ENCODE measurements at regions not wholly inside any gene's neighbourhood (a gene's known extent, or its start where the extent isn't known, plus 50 kb on each side); places are given as distances from the start of the nearest gene placed in this dataset.
"Not testable (repeated sequence)": the region's sequence is repeated elsewhere in the genome, so short reads cannot be mapped to it uniquely, and the experiment has no call there.

DNA sequence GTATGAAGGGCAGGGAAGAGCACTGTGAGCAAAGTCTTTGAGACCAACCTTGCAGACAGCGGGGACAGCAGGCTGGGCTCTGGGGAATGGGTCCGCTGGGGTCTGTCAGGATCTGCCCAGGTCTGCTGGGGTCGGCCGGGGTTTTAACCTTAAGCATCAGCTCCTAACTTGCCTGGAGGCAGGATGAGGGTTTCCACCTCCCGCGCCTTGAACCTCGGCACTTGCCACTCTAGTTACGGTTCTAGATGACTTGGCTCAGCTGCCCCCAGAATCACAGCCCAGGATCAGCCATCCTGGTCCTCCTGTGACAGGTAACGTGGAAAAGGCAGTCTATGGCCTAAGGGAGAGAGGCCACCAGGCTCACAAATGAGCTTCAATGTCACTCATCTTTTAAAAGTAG is 50.4 kb upstream of the CACUL1 start:
- no peak for DNase-seq (ENCODE audit: low read depth in 3 of 3)

DNA sequence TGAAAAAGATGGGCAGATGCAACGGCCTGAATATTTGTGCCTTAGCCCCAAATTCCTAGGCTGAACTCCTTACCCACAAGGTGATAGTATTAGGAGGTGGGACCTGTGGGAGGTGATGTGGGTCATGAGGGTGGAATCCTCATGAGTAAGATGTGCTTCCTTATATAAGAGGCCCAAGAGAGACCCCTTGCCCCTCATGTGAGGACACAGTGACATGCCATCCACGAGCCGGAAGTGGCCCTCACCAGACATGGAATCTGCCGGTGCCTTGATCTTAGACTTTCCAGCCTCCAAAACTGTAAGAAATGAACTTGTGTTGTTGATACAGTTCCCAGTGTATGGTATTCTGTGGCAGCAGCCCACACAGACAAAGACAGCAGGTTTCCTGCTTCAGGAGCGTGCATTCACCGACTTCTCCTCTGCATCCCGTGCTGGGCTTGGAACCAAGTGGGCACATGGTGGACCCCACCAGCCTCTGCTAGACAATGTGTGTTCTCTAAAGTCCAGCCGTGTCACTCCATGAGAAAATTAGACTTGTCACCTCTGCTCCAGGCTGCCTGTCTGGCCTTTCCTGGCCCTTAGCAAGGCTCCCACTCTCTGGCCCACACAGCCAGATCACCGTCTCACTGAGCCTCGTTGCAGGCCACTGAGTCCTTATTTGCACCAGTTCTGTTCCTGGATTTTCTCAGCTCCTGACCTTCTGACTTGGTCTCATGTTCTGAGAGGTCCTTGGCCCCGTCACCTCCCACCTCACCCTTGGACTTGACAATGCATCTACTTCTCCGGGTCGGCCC is 52.9 kb upstream of the CACUL1 start:
- DNase-seq (ENCODE audit: low read depth in 3 of 3) = no peak

DNA sequence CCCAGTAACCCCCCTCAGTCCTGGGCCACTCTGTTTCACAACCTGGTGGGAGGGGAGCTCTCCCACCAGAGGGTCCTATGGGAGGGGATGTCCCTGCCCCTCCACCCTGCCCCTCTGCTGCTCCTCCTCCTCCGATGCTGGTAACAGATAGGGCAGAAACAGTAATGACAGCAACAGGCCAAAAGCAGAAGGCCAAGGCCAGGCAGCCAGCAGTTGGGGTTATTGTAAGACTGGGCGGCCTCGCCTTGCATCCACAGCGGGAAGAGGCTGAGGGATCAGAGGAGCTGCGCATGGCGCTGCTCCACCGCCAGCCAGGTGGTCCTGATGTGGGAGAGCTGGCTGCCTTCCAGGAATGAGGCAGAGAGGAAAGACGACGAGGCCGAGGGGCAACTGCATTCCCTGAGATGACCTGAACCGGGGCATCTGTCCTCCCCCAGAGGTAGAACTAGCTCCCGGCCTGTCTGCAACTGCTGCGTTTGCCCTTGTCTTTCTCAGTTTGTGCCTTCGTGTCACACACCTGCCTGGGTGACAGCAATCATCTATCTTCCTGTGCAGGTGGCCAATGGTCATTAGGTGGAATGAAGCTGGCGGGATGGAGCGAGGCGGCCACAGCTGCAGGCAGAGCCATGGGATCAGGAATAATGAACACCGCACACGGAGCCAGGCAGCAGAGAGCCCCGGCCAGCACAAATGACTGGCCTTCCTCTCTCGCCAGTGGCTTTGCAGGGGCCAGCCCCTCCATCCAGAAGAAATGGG is 54.0 kb upstream of the CACUL1 start:
- no peak for DNase-seq (ENCODE audit: low read depth in 3 of 3)

DNA sequence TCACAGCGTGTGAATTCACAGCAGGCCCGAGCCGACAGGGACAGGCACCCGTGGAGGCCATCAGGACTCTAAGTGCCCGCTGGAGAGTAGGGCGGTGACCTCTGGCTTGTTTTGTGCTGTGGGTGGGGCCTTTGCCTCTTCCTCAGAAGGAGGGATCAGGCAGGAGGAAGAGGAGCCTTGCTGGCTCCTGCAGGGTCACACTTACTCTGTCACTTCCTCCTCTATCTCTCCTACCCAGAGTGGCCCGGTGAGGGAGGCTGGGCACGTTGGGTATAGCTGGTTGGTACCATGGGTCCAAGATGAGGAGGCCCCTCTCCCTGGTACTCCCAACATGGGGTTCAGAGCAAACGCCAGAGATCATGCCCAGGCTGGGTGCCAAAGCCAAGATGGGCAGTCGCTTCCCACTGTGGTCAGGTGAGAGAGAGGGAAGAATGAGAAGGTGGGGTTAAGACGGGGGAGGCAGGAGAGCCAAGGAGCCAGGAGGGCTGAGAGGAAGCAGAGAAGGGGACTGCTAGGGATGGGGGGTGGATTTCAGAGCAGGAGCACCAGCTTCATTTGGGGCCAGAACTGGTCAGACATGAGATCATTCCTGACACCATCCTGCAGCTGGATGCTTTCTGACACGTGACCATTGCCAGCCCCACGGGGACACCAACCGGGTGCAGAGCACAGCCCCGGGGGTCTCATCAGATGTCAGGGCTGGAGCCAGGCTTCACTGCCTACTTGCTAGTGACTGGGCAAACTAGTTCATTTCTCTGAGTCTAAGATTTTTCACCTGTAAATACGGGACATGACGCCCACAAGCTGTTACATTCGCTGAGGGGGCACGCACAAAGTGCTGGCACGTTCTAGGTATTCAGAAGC is 54.8 kb upstream of the CACUL1 start:
- DNase-seq (ENCODE audit: low read depth in 3 of 3) = no peak

DNA sequence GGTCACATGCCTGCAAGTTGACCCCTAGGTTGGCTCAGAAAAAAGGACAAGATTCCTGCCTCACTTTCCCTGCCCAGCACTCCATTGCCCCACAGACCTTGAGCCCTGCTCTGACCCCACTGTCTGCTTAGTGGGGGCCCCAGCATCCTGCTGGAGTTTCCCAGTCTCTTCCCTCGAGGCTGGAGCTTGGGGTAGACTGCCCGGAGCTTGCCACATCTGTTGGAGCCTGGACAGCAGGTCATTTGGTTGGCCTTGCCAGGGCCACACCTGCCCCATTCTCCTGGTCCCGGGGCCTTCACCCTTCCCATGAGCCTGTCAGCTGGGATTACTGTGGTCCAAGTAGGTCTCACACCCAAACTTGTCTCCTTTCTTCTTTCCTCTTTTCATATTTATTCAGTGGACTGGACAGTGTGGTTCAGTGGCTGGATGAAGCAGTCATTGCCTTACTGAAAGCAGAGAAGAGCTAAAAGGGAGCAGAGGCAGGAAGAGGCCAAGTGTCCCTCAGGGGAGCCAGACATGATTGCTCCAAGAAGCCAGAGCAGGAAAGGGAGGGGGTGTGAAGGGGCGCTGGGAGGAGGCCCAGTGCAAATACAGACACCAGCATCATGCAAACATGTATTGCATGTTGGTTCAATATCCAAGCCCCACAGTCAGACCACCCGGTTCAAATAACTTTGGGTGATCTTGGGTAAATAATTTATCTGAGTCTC is 56.2 kb upstream of the CACUL1 start:
- no peak for DNase-seq (ENCODE audit: low read depth in 3 of 3)

DNA sequence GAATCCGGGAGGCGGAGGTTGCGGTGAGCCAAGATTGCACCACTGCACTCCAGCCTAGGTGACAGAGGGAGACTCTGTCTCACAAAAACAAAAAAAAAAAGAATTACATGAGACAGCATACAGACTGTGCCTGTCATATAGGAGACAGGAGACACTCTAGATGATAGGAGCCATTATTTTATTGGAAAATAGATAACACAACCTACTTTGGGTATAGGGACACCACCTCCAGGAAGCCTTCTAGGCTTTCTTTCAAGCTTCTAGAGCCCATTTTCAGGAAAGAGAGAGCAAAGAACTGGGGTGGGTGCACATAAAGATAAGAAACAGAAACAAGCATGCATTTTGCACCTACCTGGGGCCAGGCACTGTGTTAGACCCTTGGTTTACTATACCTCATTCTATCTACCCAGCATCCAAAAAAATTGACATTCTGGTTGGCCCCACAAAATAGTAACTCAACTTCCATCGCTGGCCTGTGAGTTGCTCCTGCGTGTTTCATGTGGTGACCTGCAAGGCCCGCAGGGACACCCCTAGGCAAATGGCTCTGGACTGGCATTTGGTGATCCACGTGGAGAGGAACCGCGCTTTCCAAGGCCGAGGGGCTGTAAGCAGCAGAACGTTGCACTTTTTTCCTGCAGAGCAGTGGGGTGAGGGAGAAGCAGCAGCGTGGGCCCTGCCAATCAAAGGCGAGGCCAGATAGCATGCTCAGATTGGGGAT is 57.1 kb upstream of the CACUL1 start:
- DNase-seq (ENCODE audit: low read depth in 3 of 3) = no peak

DNA sequence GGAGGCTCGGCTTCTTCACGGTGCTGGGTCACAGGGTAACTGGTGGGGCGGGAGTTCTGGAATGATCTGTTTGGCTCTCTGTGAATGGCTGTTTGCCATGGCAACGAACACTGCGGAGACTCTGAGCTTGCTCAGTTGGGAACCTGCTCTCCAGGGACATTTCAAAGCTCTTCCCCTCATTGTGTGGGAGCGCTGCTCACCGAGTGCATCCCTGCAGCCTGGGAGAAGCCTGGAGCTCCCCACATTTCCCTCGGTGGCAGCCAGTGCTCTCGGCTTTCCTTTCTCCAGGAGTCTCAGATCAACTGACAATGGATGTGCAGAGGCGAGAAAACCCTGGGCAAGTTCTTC is 57.6 kb upstream of the CACUL1 start:
- DNase-seq (ENCODE audit: low read depth in 3 of 3) = no peak

DNA sequence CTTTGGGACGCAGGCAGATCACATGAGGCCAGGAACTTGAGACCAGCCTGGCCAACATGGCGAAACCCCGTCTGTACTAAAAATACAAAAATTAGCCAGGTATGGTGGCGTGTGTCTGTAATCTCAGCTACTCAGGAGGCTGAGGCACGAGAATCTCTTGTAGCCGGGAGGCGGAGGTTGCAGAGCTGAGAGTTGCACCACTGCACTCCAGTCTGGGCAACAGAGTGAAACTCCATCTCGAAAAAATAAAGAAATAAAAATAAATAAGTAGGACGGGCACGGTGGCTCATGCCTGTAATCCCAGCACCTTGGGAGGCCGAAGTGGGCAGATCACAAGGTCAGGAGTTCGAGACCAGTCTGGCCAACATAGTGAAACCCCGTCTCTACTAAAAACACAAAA is 58.2 kb upstream of the CACUL1 start:
- DNase-seq (ENCODE audit: low read depth in 3 of 3) = not testable (repeated sequence)

DNA sequence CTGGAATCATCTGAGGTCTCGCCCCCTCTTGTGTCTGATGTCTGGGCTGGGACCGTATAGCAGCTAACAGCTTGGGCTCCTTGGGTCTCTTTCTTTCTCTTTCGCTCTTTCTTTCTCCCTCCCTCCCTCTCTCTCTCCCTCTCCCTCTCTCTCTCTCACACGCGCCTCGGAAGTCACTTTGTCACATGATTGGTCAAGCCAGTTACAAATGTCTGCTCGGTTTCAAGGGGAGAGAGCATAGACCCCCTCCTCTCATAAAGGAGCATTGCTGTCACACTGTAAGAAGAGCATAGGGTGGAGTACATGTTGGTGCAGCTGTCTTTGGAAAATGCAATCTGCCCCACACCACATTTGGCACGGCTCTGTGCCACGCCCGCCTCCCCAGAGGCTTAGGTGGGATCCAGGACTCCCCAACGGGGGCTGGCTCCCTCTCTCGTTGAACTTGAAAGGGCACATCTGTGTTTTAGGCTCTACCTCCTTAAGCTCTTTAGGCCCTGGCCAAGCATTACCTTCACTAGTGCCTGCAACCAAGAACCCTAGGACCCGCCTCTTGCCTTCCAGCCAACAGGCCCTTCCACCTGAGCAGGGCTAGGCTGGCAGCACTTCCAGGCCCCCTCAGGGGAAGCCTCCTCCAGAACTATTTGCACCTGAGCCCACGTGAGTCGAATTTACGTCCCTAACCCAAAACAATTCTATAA is 61.9 kb upstream of the CACUL1 start:
- no peak for DNase-seq (ENCODE audit: low read depth in 3 of 3)

DNA sequence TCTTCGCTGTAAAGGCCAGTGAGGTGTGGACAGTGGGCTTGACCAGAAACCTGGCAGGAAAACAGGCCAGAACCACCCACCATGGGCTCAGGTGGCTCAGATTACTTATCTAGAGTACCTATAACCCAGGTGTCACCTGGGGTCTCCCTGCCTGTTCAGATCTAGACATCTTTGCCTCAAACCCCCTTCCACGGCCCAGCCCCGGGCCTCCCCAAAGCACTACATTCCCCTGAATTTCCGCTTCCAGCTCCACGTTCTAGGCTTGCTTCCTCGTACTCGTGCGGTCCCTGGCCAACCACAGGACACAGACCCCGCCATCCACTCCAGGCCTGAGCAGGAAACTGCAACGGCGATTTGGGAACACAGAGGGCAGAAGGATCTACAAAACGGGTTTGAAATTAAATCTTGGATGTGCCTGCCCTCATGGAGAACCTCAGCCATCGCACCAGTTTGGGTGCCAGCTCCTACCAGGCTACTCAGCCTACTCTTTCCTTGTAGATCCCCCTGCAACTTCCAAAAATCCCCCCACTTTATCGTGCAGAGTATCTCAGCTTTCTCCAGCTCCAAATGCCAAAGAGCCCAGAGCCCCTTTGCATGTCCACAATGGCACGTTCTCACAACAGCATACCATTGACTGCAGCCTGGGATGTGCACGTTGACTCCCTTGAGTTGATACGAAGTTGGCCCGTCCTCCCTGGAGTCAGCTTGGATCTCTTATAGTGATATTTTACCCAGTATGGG is 62.7 kb upstream of the CACUL1 start:
- DNase-seq (ENCODE audit: low read depth in 3 of 3) = no peak

DNA sequence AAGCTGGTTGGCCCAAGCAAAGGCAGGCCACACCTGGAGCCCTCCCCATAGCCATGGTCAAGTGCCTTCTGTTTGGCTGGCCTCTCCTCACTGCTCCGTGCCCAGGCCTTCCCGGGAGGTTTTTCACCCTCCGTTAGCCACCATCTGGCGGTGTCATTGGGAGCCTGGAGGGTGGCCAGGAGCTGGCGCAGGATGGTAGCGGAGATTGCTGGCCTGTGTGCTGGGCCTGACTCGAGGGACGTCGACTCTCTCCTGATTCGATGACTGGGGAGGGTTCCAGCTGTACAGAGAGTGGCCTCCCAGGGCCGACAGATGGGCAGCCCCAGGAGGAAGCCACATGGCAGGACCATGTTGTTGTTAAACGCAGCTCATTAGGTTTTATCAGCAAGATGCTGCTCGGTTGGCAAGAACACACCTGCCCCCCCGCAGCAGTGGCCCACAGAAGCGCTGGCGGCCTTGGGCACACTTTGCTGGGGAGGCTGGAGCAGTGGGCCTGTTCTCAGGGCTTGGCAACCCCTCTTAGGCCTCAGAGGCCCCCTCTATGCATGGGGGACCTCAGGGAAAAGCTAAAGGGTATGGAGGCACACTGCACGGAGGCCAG is 64.0 kb upstream of the CACUL1 start:
- no peak for DNase-seq (ENCODE audit: low read depth in 3 of 3)

DNA sequence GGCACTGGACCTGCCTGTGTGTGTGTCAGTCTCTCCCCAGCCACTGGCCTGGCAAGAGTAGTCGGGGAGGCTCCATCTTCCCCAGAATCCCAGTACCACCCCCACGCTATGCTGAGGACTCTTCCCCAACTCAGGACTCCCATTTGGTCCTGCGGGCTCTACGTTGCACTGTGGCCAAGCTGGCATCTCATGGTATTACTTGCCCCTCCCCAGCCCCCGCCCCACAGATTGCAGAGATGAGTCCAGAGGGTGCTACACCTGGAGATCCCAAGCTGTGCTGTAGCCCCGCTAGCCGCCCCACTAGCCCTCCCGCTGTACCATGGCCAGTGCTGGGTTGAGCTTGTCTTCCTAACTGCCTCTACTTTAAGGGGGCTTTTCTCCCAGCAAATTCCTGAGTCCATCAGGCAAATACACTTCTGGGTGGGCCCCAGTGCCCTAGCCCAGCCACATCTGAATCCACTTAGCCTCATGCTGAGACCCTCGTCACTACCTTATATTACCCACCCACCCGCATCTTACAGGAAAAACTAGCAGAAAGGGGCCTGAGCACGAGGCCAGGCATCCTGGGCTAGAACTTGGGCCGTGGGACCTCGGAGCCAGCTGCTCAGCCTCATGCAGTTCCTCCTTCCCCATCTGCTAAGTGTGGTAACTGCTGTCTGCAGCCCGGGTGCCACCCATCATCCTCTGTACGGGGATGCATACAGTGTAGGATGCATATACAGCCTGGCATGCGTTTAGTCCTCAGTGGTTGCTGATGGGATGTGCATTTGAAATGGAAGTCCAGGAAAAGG is 65.8 kb upstream of the CACUL1 start:
- DNase-seq (ENCODE audit: low read depth in 3 of 3) = no peak

DNA sequence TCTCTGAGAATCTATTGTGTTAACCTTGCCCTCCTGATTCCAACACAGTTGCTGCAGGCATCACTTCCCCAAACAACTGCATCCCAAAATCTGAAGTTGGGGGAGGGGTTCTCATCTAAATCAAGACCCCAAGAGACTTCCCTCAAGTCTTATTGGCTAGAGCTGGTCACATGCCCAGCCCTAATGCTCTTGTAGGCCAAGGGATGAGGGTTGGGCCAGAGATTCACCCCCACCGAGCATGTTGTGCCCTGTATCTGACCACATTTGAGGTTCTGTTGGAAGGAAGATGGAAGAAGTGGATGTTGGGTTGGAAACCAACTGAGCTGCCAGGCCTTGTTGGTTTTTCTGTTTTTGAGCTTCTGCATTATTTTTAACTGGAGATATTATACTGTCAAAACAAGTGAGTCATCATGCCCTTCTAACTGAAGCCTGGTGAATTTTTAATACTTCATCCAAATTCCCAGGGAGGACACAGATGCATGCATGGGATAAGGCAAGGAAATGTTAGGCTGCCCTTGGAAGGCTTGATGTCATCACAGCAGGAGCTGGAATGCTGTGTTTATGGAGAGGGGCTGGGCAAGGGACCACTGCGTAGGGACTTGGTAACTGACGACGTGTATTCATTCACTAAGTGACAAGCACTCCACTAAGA is 68.6 kb upstream of the CACUL1 start:
- no peak for DNase-seq (ENCODE audit: low read depth in 3 of 3)

DNA sequence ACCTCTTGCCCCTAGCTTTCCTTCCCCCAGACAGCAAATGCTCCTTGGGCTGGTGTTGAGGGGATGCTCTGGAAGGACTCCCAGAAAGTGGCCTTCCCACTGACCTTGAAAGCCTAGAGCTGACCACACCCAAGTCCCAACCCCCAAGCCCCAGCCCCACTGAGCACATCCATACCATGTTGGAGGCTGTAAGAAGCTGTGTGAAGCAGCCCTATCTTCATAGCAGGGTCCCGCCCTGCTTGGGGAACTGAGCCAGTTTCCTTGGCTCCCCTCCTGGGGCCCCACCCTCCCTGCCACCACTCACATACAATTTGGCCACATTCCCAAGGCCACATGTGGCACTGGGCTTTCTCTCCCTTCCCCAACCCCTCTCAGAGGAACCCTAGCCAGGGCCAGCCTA is 72.3 kb upstream of the CACUL1 start:
- no peak for DNase-seq (ENCODE audit: low read depth in 3 of 3)

DNA sequence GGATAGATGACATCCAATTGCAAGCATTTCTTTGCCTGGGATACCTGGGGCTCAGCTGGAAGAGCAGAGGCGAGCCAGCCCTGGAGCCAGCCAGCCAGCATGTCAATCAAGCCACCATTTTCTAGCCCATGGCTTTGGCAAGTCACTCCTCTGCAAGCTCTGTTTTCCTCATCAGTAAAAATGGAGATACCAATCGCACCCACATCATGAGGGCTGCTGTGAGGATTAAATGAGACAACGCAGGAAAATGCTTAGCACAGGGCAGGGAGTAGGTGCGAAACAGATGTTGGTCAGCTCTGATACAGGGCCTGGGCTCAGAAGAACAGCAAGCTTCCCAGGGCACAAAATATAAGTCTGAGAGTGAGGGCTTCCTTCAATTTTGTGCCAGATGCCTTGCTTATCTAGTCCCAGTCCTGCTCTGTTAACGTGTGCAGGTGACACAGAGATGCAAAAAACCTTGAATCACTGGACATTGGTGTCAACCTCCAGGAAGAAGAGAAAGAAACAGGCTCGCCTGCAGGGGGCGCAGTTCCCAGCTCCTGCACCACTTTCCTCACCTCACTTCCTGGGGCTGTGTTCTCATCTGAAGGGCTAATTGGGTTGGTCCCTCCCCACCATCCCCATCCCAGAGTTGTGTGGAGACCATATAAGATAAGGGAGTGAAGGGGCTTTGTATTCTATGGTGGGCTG is 72.8 kb upstream of the CACUL1 start:
- DNase-seq (ENCODE audit: low read depth in 3 of 3) = no peak

DNA sequence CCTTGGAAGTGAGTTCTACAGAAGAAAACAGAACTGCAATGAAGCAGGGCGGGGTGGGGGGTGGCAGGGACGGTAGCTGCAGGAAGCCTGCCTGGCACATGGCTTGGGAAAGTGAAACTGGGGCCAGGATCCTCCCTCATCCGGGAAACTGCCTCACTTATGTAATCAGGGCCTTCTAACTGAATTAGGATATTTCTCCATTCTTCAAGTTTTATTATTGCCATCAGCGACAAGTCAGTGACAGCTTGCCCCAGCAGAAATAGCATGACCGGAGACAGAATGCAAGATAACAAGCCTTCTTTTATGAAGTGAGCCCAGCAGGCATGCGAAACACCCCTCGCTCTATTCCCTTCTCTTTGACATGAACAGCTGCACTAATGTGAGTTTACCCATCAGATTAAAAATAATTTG is 77.5 kb upstream of the CACUL1 start:
- no peak for DNase-seq (ENCODE audit: low read depth in 3 of 3)

DNA sequence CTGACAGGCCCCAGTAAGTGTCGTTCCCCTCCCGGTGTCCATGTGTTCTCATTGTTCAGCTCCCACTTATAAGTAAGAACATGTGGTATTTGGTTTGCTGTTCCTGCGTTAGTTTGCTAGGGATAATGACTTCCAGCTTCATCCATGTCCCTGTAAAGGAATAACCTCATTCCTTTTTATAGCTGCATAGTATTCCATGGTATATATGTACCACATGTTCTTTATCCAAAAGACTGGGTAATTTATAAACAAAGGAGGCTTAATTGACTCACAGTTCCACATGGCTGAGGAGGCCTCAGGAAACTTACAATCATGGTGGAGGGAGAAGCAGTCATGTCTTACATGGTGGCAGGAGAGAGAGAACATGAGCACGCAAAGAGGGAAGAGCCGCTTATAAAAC is 79.6 kb upstream of the CACUL1 start:
- not testable (repeated sequence) for DNase-seq (ENCODE audit: low read depth in 3 of 3)

Measured in stimulated activated CD4-positive, alpha-beta T cell treated with anti-CD3 and anti-CD28 coated beads, TNF-alpha, amount 100 ng/mL, for 48 hours (primary cell).